Naive thymus-derived CD4-positive, alpha-beta T cell (primary cell): ENCODE measurements at regions not wholly inside any gene's neighbourhood (a gene's known extent, or its start where the extent isn't known, plus 50 kb on each side); places are given as distances from the start of the nearest gene placed in this dataset.

Source experiments
- ATAC-seq: fragments of 150-1000 bp; cut with Tn5 transposase; 2 replicates; pipeline ENCODE4 v1.10.0; 2021; ENCODE audit warnings: mild to moderate bottlenecking, moderate library complexity
- CTCF ChIA-PET: fragments of 350-600 bp; sonication (Branson Sonifier 250); formaldehyde crosslinking; loops from one replicate; lab custom pipeline; 2021; ENCODE audit warnings: antibody characterized with exemption; lab: Charles Lee
- POLR2A ChIA-PET: fragments of 350-600 bp; sonication (Branson Sonifier 250); formaldehyde crosslinking; loops from one replicate; lab custom pipeline; 2021; ENCODE audit warnings: antibody characterized with exemption, inconsistent platforms; lab: Charles Lee
- DNase-seq, 9 donors: peaks; one replicate each; pipeline versions ENCODE4 v3.0.0 to v3.0.0-alpha.2; 2020 to 2022; ENCODE audit warnings: mixed read lengths in 1 of 9
- H3K27ac ChIP-seq: one replicate; pipeline ENCODE4 v1.7.0; 2013; ENCODE audit warnings: mild to moderate bottlenecking, low read depth, low read length, moderate library complexity
- H3K27me3 ChIP-seq, 2 donors: one replicate each; pipeline ENCODE4 v1.7.0; 2013; ENCODE audit warnings: low read length in 2 of 2, mild to moderate bottlenecking in 2 of 2, moderate library complexity in 2 of 2; ENCODE audit not compliant: control insufficient read depth in 2 of 2, insufficient read depth in 2 of 2
- H3K36me3 ChIP-seq, 3 experiments: 1 replicate in 2 of 3; 2 replicates in 1 of 3; pipeline ENCODE4 v1.7.0; 2013; ENCODE audit warnings: low read length in 3 of 3, mild to moderate bottlenecking in 3 of 3, moderate library complexity in 1 of 3; ENCODE audit not compliant: insufficient read depth in 3 of 3, control insufficient read depth in 2 of 3
- H3K4me1 ChIP-seq, 2 donors: one replicate each; pipeline ENCODE4 v1.7.0; 2013; ENCODE audit warnings: low read length in 2 of 2, mild to moderate bottlenecking in 2 of 2, moderate library complexity in 1 of 2; ENCODE audit not compliant: control insufficient read depth in 2 of 2, insufficient read depth in 2 of 2
- H3K4me3 ChIP-seq: 2 replicates; pipeline ENCODE4 v1.7.0; 2013; ENCODE audit warnings: mild to moderate bottlenecking, low read length
- H3K9me3 ChIP-seq, 3 experiments: 1 replicate in 2 of 3; 2 replicates in 1 of 3; pipeline ENCODE4 v1.7.0; 2013; ENCODE audit warnings: low read length in 3 of 3; ENCODE audit not compliant: control insufficient read depth in 2 of 3
- H3K27ac Mint-ChIP-seq, 9 donors: one replicate each; pipeline ENCODE4 v1.8.0; 2020 to 2022; ENCODE audit warnings: mixed read lengths in 9 of 9, mild to moderate bottlenecking in 8 of 9, moderate library complexity in 5 of 9, inconsistent platforms in 2 of 9
- H3K27me3 Mint-ChIP-seq, 5 donors: one replicate each; pipeline ENCODE4 v1.8.0; 2021 to 2022; ENCODE audit warnings: mixed read lengths in 5 of 5, mild to moderate bottlenecking in 1 of 5
- H3K36me3 Mint-ChIP-seq, 5 donors: one replicate each; pipeline ENCODE4 v1.8.0; 2020 to 2022; ENCODE audit warnings: mixed read lengths in 5 of 5, mild to moderate bottlenecking in 3 of 5, inconsistent platforms in 1 of 5
- H3K4me1 Mint-ChIP-seq, 7 donors: one replicate each; pipeline ENCODE4 v1.8.0; 2020 to 2022; ENCODE audit warnings: mixed read lengths in 7 of 7, mild to moderate bottlenecking in 3 of 7, inconsistent platforms in 1 of 7
- H3K4me3 Mint-ChIP-seq, 10 donors: one replicate each; pipeline ENCODE4 v1.8.0; 2020 to 2022; ENCODE audit warnings: mild to moderate bottlenecking in 10 of 10, mixed read lengths in 10 of 10, moderate library complexity in 6 of 10, inconsistent platforms in 2 of 10
- H3K9me3 Mint-ChIP-seq, 11 donors: one replicate each; pipeline ENCODE4 v1.8.0; 2020 to 2022; ENCODE audit warnings: mixed read lengths in 11 of 11, mild to moderate bottlenecking in 4 of 11, inconsistent platforms in 1 of 11, moderate library complexity in 1 of 11
- intact Hi-C, 2 donors: fragments of 100-400 bp; cut with micrococcal nuclease; formaldehyde crosslinking; loops; one replicate each; pipeline ENCODE4 v1.15.1; 2023

GRCh38 chr3:72440491-72440890 lies 407.8 kb downstream of the SHQ1 start:
- Histone ChIP-seq H3K4me3 (no peak overlapping the region), H3K27ac (no peak overlapping the region), H3K27me3 (no peaks in the 10 kb centered on the region), H3K4me1 (peaks cover 19 to 54% of the 10 kb centered on the region in 2 donors), H3K9me3 (no peaks in the 10 kb centered on the region), H3K36me3 (no peaks in the 10 kb centered on the region)
- CTCF ChIA-PET = no interaction called here
- H3K27me3 Mint-ChIP-seq = no peaks in the 10 kb centered on the region
- no peaks in the 10 kb centered on the region for H3K9me3 Mint-ChIP-seq
- no peak for ATAC-seq
- POLR2A ChIA-PET = interaction anchor here (1.0 kb wide), 1 partner anchor 152 kb away, joined by 3 read pairs; no protein-coding TSS in a partner anchor
- H3K27ac Mint-ChIP-seq = peak overlapping the region in 4 of 9 donors; percentile 3 to 49 (median 42)
- no peak for DNase-seq
- peak overlapping the region in 4 of 10 donors; percentile 1 to 32 (median 23) for H3K4me3 Mint-ChIP-seq
- H3K36me3 Mint-ChIP-seq = peaks cover 8 to 47% (median 32%) of the 10 kb centered on the region in 5 donors
- intact Hi-C loops = loop anchor here (10.0 kb wide), 5 partner anchors 186 to 856 kb away; partner anchors contain the start of gene FOXP1 (in 2 of the 2)
- H3K4me1 Mint-ChIP-seq = peaks cover 67 to 98% (median 85%) of the 10 kb centered on the region in 7 donors

GRCh38 chr3:72439321-72440183 lies 408.7 kb downstream of the SHQ1 start:
- ChIA-PET CTCF (no interaction called here), POLR2A (no interaction called here)
- DNase-seq (no peak), ATAC-seq (peak; percentile 34)
- H3K4me1 Mint-ChIP-seq = peaks cover 63 to 93% (median 82%) of the 10 kb centered on the region in 7 donors
- H3K4me3 ChIP-seq = no peak overlapping the region
- H3K9me3 ChIP-seq = no peaks in the 10 kb centered on the region
- H3K27me3 Mint-ChIP-seq = no peaks in the 10 kb centered on the region
- H3K4me1 ChIP-seq = peaks cover 11 to 50% of the 10 kb centered on the region in 2 donors
- intact Hi-C loops = loop anchor here (10.0 kb wide), 5 partner anchors 185 to 855 kb away; partner anchors contain the start of gene FOXP1 (in 2 of the 2)
- peak overlapping the region in 7 of 9 donors; percentile 1 to 39 (median 15) for H3K27ac Mint-ChIP-seq
- peak overlapping the region in 3 of 10 donors; percentile 12 to 22 (median 22) for H3K4me3 Mint-ChIP-seq
- H3K36me3 ChIP-seq = no peaks in the 10 kb centered on the region
- H3K9me3 Mint-ChIP-seq = no peaks in the 10 kb centered on the region
- no peak overlapping the region for H3K27ac ChIP-seq
- no peaks in the 10 kb centered on the region for H3K27me3 ChIP-seq
- peaks cover 8 to 48% (median 34%) of the 10 kb centered on the region in 5 donors for H3K36me3 Mint-ChIP-seq

- peaks cover 55 to 93% (median 81%) of the 10 kb centered on the region in 7 donors for H3K4me1 Mint-ChIP-seq
- CTCF ChIA-PET = interaction anchor here (0.6 kb wide), 1 partner anchor 70 kb away, joined by 4 read pairs; no protein-coding TSS in a partner anchor
- POLR2A ChIA-PET = interaction anchor here (0.7 kb wide), 1 partner anchor 55 kb away, joined by 6 read pairs; no protein-coding TSS in a partner anchor
- no peak for DNase-seq
- Histone ChIP-seq H3K36me3 (no peaks in the 10 kb centered on the region), H3K9me3 (no peaks in the 10 kb centered on the region), H3K27ac (no peak overlapping the region), H3K27me3 (no peaks in the 10 kb centered on the region), H3K4me1 (peaks cover 0 to 34% of the 10 kb centered on the region in 2 donors), H3K4me3 (no peak overlapping the region)
- H3K27ac Mint-ChIP-seq = peak overlapping the region in 1 of 9 donors; percentile 25
- H3K4me3 Mint-ChIP-seq = peak overlapping the region in 3 of 10 donors; percentile 12 to 39 (median 17)
- no peaks in the 10 kb centered on the region for H3K9me3 Mint-ChIP-seq
- H3K36me3 Mint-ChIP-seq = peaks cover 8 to 36% (median 26%) of the 10 kb centered on the region in 5 donors
- intact Hi-C loops = loop anchor here in 1 of 2 donors (1.0 kb wide), 1 partner anchor 8 kb away; the partner anchor contains the start of gene RYBP
- ATAC-seq = no peak
- H3K27me3 Mint-ChIP-seq = no peaks in the 10 kb centered on the region
Measured at GRCh38 chr3:72437661-72438406, 410.4 kb downstream of the SHQ1 start.

- no peak overlapping the region for H3K27ac ChIP-seq
- intact Hi-C loops = loop anchor here in 1 of 2 donors (1.0 kb wide), 1 partner anchor 9 kb away; the partner anchor contains the start of gene RYBP
- ATAC-seq (no peak), DNase-seq (no peak)
- H3K4me1 ChIP-seq = peaks cover 0 to 26% of the 10 kb centered on the region in 2 donors
- CTCF ChIA-PET = interaction anchor here (0.6 kb wide), 1 partner anchor 71 kb away, joined by 4 read pairs; no protein-coding TSS in a partner anchor
- no peaks in the 10 kb centered on the region for H3K27me3 ChIP-seq
- Mint-ChIP-seq H3K27ac (no peak overlapping the region), H3K9me3 (no peaks in the 10 kb centered on the region), H3K27me3 (no peaks in the 10 kb centered on the region), H3K4me1 (peaks cover 55 to 93% (median 81%) of the 10 kb centered on the region in 7 donors), H3K36me3 (peaks cover 8 to 36% (median 26%) of the 10 kb centered on the region in 5 donors), H3K4me3 (peak overlapping the region in 2 of 10 donors; percentile 4 to 17)
- no peaks in the 10 kb centered on the region for H3K9me3 ChIP-seq
- no peaks in the 10 kb centered on the region for H3K36me3 ChIP-seq
- H3K4me3 ChIP-seq = no peak overlapping the region
- POLR2A ChIA-PET = no interaction called here
Measured at GRCh38 chr3:72436863-72437592, 411.2 kb downstream of the SHQ1 start.

GRCh38 chr3:72434296-72434695 lies 413.9 kb downstream of the SHQ1 start:
- Histone ChIP-seq H3K4me1 (peaks cover 1 to 11% of the 10 kb centered on the region in 2 donors), H3K27ac (no peak overlapping the region), H3K36me3 (no peaks in the 10 kb centered on the region), H3K4me3 (no peak overlapping the region), H3K9me3 (no peaks in the 10 kb centered on the region), H3K27me3 (no peaks in the 10 kb centered on the region)
- peak overlapping the region in 5 of 10 donors; percentile 0 to 19 (median 1) for H3K4me3 Mint-ChIP-seq
- DNase-seq (no peak), ATAC-seq (no peak)
- CTCF ChIA-PET = no interaction called here
- H3K27me3 Mint-ChIP-seq = no peaks in the 10 kb centered on the region
- intact Hi-C loops = no loop called here
- POLR2A ChIA-PET = interaction anchor here (0.6 kb wide), 1 partner anchor 22 kb away, joined by 3 read pairs; no protein-coding TSS in a partner anchor
- no peaks in the 10 kb centered on the region for H3K9me3 Mint-ChIP-seq
- H3K27ac Mint-ChIP-seq = peak overlapping the region in 3 of 9 donors; percentile 1 to 37 (median 9)
- peaks cover 8 to 32% (median 26%) of the 10 kb centered on the region in 5 donors for H3K36me3 Mint-ChIP-seq
- H3K4me1 Mint-ChIP-seq = peaks cover 49 to 87% (median 78%) of the 10 kb centered on the region in 7 donors
